ENCODE measurements at regions not wholly inside any gene's neighbourhood (a gene's known extent, or its start where the extent isn't known, plus 50 kb on each side); places are given as distances from the start of the nearest gene placed in this dataset.

DNA sequence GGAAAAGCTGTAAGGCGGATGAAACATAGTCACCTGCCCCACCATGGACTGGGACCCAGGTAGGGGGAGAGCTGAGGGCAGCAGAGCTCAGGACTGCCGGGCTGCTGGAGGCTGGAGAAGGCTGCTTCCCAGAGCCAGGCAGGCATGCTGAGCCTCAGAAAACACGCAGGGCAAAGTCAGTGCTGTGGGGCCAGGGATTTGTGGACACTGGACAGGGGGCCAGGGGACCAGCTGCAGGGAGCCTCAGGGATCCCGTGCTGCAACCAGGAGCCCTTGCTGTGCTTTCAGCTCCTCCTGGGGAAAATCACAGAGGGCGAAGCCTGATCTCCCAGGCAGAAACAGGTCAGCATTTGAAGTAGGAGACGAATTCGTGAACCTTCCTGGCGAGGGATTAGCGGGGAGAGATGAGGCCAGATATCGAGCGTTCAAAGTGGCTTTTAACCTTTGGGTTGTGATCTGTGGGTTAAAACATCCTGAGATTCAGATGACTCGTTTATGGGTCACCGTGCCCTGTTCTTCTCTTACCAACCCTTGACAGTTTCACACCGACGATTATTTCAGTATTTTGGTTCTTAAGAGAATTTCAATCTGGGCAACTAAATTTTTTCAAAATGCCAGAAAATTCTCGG lies 85.6 kb upstream of the SHH start:
- no peak for DNase-seq (ENCODE audit: low spot score)

DNA sequence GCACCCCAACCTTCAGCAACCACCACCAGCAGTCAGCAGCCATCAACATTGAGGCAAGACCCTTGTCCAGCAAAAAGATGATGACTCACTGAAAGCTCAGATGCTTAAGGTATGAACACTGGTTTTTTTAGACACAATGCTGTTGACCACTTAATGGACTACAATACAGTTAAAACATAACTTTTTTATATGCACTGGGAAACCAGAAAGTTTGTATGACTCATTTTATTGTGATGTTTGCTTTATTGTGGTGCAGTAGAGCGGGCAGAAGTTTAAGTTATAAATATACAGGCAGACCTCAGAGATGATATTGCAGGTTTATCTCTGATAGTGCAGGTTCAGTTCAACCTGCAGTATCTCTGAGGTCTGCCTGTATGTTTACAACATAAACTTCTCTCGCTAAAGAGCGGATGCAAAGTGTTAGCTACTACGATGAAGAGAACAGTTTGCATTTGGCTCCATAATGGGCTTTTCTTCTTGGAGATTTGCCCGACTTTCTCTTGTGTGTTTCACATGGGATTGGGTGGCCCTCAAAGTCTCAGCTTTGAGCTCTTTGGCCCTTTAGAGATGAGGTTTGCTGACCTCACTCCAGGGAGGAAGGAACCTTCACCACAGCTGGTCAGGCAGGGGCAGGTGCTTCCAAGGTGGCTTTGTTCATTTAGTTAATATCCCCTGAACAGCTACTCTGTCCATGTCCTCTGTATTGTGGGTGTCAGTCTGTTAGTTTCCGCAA lies 84.4 kb upstream of the SHH start:
- DNase-seq (ENCODE audit: low spot score) = peak; percentile 70

DNA sequence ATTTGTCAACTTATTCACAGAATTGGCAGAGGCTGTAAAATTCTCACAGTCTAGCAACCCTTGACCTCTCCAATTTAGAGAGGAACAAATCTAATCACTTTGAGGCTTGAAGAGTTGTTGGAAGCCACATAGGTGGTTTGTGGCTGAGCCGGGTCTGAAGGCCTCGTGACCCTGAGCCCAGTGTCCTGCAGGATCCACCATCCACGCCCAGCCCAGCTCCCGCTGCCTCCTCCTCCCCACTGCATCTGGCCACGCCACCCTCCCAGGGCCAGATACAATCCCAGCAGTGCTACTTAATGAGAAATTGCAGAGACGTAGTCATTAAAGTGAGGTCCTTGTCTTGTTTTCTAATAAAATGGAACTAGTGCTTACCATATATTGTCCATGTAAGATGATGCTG lies 81.4 kb upstream of the SHH start:
- DNase-seq (ENCODE audit: low spot score) = no peak

DNA sequence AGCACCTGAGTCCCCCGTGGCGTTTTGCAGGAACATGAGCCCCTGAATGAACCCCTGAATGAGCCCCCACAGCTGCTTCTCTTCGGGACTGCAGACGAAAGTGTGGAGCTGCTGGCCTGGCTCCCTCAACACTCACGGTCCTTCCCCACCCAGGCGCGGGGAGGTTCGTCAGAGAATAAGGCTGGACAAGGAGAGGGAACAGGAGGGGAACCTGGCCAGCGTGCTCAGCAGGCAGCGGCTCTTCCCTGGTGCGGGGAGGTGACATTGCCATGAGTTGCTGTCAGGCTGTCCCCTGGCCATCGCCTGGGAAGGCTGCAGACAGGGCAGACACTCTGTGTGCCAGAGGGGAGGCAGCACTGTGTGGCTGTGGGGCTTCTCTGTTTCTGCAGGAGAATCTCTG lies 80.9 kb upstream of the SHH start:
- DNase-seq (ENCODE audit: low spot score) = no peak

DNA sequence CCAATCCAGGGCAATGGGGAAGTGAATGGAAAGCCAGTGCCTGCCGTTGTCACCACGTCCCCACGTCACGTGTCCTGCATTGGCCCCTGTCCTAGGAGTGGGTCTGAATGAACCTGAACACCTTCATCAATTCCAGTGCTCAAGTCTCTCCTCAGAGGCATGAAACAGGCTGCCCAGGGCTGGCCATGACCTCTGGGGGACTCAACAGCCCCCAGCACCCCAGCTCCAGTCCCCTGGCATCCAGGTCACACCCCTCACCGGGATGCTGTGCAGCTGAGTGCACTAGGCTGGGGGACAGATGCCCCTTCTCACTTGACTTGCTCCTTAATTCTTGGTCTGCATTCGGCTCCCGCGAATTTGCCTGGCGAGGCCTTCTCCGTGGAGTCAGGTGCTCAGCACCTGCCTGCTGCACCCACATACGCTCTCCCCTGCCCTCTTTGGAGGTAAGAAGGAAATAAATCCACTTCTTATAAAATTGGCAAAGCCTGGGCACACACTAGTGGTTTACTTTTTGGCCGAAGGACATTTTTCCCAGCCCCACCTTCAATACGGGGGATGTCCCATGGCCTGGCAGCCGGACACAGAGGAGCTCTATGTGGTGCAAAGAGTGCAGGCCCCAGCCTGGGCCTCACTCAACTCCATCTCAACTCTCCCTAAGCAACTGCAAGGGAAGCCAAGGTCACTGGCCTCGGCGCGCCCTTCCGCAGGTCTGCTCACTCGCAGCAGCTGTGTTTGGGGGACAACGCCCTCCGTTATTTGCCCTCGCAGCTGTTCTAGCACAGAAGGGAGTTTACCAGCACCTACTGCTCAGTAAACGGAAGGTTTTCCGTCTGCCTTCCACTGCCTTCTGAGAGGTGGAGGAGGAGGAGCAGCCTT lies 77.6 kb upstream of the SHH start:
- no peak for DNase-seq (ENCODE audit: low spot score)

DNA sequence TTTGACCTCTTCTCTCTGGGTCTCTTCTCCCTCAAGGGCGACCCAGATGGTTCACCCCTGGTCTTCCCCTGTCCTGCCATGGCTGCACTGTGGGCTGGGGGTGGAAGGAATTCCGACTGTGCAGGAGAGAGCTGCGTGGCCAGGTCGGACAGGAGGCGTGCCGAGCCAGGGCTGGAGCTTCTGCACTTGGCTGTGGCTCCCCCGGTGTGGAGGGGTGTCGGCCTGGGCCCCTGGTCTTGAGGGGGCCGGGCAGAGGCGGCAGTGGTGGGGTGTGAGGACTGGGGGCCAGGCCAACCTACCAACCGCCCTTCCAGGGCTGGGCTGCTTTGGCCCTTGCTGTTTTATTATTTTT lies 74.9 kb upstream of the SHH start:
- DNase-seq (ENCODE audit: low spot score) = no peak

DNA sequence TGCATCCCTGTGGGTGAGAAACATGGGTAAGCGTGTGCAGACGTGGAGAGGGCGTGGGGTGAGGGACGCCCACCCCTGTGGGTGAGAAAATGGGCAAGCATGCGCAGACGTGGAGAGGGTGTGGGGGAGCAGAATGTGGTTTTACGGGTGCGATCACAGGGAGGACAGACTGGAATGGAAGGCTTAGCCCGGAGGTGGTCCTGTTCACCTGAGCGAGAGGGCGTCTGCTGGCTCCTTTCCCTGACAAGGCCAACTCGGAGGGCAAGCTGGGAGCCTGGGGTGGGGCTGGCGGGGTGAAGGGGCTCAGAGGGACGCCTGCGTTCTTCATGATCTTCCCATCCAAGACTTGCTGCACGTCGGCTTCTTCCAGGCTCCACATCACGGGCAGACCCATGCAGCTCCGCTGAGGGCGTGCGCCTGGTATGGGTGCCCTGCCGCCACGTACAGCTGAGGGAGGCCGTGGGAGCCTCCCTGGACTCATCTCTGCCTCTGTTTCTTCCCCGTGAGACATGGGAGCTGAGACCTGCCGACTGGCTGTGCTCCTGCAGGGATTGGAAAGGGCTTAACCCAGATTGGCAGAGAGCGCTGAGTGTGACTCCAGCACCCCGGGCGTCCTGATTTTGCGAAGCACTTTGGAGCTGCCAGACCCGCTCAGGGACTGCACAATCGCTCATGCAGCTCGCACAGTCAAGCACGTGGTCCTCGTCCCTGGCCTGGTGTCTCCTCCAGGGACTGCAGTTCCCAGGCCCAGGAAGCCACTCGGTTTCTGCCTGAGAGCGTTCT lies 74.3 kb upstream of the SHH start:
- no peak for DNase-seq (ENCODE audit: low spot score)

DNA sequence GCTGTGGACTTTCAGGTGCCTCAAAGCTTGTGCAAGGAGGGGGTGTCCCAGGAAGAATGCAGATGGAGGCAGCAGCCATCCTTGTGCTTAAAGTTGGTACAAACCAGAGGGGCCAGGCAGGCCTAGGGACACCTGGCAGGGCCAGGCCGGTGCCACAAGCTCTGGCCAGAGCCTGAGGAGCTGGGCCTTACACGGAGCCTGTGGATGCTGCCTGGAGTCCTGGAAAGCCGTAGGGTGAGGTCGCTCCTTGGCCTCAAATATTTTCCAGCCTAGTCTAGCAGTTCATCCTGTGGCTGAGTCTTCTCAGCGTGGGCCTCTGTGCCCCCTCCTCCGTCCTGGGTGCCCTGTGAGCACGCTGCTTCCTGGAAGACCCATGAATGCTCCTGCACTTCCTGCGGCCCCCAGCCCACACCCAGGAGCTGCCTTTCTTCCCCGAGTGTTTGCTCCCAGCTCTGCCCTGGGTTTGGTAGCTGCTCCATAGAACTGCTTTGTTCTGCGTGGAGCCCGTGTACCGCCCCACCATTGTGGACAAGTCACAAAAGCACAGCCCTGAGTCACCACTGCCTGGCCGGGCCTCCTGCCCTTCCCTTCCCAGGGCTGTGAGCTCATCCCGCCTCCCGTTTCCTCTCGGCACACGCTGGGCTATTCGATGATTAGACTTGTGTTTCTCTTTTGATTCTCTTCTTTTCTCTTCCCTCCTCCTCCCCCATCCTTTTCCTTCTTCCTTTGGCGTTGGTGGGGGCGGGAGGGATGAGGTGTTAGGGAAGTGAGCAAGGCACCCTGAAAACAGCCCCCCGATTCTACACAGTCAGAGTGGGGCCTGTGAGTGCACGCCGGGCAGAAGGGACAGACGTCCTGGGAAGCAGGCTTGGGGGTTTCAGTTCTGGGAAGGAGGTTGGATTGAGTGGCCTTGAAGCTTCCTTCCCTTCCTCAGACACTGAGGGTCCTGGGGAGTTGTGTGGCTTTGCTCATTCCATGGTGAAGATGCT lies 73.2 kb upstream of the SHH start:
- peak; percentile 48 for DNase-seq (ENCODE audit: low spot score)

DNA sequence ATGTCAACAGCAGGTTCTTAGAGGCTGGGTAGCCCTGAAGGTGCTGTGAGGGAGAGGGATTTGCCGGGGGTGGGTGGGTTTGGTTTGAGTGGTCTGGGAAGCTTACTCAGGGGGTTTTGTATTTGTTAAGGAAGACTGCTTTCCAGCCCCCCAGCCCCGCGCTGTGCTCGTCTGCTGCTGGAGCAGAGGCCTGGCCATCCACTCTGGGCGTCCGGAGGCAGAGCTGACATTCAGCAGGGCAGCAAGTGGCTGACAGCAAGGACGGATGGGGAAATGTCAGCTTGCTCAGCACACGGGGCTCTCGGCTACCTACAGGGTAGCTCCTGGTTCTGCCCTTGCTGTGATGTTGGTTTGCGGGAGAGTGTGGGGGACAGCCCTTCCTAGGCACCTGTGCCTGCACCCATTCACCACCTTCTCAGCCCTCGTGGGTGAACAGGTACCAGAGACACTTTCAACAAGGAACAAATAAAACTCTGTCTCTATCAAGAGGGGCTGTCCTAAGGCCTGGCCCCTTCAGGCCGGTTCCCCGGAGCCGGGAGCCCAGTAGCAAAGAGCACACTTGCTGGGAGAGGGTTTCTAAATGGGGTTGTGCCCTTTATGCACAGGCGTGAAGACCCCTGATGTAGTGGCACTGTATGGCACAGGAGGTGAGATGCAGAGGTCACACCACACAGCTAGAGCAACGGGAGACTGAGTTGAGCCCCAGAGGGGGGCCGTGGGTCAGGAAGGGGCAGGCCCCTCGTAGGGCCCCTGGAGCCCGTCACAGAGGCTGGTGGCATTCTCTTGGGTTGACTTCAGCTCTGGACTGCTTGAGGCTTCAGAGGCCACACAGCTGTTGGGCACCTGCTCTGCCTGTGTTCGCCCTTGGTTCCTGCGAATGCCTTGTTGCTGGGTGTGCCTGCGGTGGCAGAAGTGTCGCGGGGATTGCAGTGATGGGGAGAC lies 72.2 kb upstream of the SHH start:
- no peak for DNase-seq (ENCODE audit: low spot score)

DNA sequence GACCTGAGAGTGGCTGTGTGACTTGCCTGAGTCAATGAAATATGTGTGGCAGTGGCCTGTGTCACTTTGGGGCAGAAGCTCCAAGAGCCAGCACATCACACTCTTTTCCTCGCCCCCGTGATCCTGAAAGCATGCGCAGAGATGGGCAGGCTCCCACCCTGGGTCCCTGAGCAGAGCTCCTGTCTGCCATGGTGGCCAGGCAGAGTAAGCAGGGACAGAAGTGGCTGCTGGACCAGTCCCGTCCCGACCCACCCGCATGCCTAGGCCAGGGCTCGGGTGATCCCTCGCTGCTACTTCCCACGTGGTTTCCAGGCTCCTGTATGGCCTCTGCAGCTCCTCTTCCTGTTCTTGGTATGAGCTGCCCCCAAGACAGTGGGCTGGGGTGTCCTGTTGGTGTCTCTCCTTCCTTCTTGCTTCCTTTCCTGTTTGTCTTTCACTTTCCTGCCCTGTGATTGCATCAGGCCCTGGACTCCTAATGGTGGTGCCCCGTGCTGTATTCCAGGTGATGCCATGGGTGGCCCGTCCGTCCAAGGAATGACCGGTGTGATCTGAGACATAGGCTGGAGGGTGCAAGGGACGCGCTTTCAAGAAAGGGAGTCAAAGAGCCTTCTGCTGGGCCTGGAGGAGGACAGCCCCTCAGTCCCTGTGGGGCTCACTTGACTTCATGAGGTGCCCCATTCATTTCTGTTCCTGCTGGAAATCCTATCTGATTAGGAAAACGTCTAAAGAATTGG lies 71.4 kb upstream of the SHH start:
- no peak for DNase-seq (ENCODE audit: low spot score)

DNA sequence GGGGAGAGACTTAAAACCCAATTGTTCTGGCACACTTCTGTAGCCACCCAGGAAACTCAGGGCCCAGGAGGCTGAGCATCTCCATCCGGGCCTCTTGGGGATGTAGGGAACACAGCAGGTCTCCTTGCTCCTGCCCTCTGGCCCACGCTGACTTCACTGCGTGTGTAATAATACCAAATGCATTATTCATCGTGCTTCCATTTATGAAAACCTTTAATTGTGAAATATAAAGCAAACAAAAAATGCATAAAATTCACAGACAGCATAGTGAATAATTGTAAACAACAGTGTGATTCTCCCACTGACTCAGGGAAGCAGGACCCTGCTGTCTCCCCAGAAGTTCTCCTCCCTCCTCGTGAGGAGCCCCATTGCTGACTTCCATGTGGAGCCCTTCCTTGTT lies 70.3 kb upstream of the SHH start:
- no peak for DNase-seq (ENCODE audit: low spot score)

DNA sequence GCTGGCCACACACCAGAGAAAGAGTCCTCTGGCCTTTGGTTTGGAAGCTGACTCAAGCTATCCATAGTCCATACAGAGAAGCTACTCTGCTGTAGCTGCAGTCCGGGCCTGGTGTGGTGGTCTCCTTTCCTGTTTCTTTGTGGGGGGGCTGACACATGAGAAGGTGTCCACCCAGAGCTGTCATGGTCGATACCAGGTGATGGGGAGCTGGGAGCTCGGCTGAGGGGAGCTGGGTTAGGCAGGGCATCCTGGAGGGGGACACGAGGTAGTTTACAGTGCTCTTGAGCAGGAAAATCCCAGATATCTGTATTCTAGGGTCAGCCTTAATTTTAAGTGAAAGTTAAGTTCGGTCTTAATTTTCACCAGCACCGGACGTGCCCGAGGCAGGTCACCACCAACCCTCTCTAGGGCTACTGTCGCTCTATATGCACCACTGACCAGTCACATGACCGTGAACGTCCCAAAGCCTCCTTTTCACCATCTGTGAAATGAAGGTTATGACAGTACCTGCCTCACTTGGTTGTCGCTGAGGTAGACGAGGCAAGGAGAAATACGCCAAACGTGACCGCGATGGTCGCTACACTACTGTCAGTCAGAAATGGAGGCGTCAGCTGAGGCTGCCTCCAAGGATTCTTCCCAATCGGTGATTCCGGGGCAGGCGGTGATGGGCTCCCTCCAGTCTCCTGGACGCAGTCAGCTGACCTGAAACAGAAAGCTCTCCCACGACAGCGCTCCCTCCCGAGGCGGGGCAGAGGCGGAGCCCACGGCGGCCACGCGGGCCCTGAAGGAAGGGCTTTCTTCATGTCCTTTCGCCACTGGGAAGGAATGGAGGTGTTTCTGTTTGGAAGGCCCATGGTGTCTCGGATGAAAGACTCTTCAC lies 69.4 kb upstream of the SHH start:
- DNase-seq (ENCODE audit: low spot score) = no peak

DNA sequence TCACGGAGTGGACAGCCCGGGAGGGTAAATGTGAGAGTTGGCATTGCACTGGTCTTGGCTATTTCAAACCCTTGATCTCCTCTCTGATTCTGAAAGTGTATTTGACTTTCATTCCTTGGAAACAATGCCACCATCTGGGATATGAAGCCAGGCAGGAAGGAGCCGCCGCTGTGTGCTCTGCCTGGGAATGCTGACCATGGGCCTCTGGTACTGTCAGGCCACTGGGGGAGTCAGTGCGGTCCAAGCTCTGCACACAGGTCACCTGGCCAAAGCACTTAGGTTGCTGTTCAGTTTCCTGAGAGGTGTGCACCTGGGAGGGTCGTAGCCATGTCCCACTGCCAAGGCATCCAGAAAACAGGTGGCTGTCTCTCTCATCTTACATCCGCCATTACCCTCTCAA lies 68.5 kb upstream of the SHH start:
- no peak for DNase-seq (ENCODE audit: low spot score)

DNA sequence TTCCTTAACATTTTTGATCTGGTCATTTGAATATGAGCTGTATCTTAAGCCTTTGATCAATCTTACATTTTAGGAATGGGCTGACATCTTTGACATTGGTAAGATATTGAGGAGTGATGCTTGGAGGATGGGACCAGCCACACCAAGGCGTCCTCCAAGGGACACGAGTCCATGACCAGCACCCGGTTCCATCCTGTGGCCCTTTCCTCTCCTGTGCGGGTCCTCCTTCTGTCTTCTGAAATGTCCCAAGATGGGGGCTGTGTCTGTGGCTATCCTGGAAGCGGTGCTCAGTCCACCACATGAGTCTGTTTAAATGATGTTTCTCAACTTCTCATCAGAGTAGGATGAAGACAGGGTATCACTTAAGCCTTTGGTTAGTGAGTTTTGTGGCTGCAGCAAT lies 67.3 kb upstream of the SHH start:
- no peak for DNase-seq (ENCODE audit: low spot score)

DNA sequence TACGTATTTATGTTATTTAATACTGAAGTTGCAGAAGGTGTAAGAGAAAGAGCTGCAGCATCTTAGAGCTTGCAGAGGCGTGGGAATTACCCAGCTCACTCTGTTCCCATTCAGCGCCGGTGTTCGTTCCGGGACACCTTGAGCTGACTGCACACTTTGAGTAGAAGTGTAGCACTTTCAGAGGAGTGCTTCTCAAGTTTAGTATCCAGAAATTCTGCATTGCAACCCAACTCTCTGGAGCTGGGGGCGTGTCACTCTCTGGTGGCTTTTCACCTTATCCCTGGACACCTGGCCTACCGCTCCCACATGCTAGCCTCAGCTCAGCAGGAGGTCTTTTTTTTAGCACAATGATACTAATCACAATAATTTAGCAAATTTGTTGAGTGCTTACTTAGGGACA lies 66.4 kb upstream of the SHH start:
- no peak for DNase-seq (ENCODE audit: low spot score)

DNA sequence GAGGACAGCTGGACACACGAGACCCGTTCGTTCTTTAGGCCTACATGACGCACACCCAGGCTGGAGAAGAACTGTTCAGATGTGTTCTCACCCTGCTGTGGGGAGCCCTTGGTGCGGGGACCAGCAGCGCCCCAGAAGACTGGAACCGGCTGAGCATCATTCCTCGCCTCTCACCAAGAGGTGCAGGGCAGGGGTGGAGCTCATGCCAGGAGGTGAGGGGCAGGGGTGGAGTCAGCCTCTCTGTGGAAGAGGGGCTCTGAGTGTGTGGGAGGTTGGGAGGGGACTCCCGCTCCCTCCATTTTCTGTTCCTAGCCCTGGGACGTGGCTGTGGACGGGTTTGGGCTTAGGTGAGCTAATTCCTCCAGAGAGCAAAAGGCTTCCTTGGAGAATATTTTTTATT lies 66.0 kb upstream of the SHH start:
- no peak for DNase-seq (ENCODE audit: low spot score)

DNA sequence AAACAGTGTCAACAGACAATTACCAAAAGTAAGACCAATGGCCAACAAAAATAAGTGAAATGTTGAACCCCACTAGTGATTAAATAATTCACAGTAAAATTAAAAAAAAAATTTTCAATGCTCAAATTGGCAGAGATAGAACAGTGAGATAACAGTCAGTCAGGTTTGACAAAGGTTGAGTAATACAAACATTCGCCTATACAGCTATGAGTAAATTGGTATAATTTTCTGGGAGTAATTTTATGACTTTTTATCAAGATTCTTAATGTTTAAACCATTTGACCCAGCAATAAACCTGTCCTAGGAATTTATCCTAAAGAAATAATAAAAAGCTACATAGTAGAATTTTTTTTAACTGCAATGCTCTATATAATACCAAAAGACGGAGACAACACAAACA lies 64.9 kb upstream of the SHH start:
- no peak for DNase-seq (ENCODE audit: low spot score)

DNA sequence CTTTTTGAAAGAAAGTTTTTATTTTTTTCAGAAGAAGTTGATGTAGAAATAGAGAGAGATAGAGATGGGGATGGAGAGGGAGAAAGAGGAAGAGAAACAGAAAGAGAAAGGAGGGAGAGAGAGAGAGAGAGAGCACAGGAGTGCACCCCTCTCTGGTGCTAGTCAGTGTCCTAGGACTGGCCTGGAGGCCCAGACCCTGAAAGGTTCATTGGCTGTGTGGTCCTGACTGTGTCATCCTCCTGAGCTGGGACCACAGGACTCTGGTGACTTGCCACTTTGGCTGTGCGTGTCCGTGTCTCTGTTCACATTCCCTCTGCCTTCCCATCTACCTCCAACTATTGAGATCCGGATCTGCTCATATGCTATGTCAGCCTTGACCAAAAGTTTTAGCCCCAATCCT lies 62.1 kb upstream of the SHH start:
- DNase-seq (ENCODE audit: low spot score) = no peak
